Cardiac muscle cell (in vitro differentiated cells and primary cell): ENCODE measurements at regions not wholly inside any gene's neighbourhood (a gene's known extent, or its start where the extent isn't known, plus 50 kb on each side); places are given as distances from the start of the nearest gene placed in this dataset.

ENCODE experiments used
- DNase-seq, 2 donors: peaks; one replicate each; pipeline versions ENCODE4 v3.0.0 to v3.0.0-alpha.2; 2010 to 2017; ENCODE audit warnings: low read depth in 1 of 2, low spot score in 1 of 2
- H3K27ac ChIP-seq: fragments of 200-600 bp; sonication (generic); 2 replicates; pipeline ENCODE4 v1.5.1; 2016
- H3K27me3 ChIP-seq: fragments of 200-600 bp; sonication (generic); 2 replicates; pipeline ENCODE4 v1.6.0; 2016; ENCODE audit warnings: control low read depth
- H3K36me3 ChIP-seq: fragments of 200-600 bp; sonication (generic); 2 replicates; pipeline ENCODE4 v1.5.1; 2016; ENCODE audit warnings: control low read depth
- H3K4me1 ChIP-seq: fragments of 200-600 bp; sonication (generic); 2 replicates; pipeline ENCODE4 v1.8.1; 2017; ENCODE audit warnings: low read depth, mild to moderate bottlenecking, mixed run types
- H3K4me3 ChIP-seq: fragments of 200-600 bp; sonication (generic); 2 replicates; pipeline ENCODE4 v1.5.1; 2016; ENCODE audit warnings: mild to moderate bottlenecking
- H3K9me3 ChIP-seq: fragments of 200-600 bp; sonication (generic); 2 replicates; pipeline ENCODE4 v1.5.1; 2017; ENCODE audit warnings: low read depth, mild to moderate bottlenecking, control low read depth
- CTCF ChIP-seq: IDR thresholded peaks from 2 replicates; pipeline ENCODE4 v1.5.1; 2012; ENCODE audit warnings: low read depth, mild to moderate bottlenecking, low read length

GRCh38 chr19:29096896-29097295, 116.1 kb downstream of the UQCRFS1 start:
- H3K4me1 ChIP-seq = no peaks in the 10 kb centered on the region
- H3K27me3 ChIP-seq = no peaks in the 10 kb centered on the region
- H3K9me3 ChIP-seq = no peaks in the 10 kb centered on the region
- TF ChIP-seq CTCF = no peak
- H3K4me3 ChIP-seq = no peak overlapping the region
- DNase-seq = no peak
- H3K36me3 ChIP-seq = no peaks in the 10 kb centered on the region
- no peak overlapping the region for H3K27ac ChIP-seq

- no peak for DNase-seq
- TF ChIP-seq CTCF = no peak
- Histone ChIP-seq H3K4me3 (no peak overlapping the region), H3K4me1 (no peaks in the 10 kb centered on the region), H3K27ac (no peak overlapping the region), H3K36me3 (no peaks in the 10 kb centered on the region), H3K9me3 (no peaks in the 10 kb centered on the region), H3K27me3 (no peaks in the 10 kb centered on the region)
Observed at GRCh38 chr19:29093553-29093908, 119.4 kb downstream of the UQCRFS1 start.

DNA sequence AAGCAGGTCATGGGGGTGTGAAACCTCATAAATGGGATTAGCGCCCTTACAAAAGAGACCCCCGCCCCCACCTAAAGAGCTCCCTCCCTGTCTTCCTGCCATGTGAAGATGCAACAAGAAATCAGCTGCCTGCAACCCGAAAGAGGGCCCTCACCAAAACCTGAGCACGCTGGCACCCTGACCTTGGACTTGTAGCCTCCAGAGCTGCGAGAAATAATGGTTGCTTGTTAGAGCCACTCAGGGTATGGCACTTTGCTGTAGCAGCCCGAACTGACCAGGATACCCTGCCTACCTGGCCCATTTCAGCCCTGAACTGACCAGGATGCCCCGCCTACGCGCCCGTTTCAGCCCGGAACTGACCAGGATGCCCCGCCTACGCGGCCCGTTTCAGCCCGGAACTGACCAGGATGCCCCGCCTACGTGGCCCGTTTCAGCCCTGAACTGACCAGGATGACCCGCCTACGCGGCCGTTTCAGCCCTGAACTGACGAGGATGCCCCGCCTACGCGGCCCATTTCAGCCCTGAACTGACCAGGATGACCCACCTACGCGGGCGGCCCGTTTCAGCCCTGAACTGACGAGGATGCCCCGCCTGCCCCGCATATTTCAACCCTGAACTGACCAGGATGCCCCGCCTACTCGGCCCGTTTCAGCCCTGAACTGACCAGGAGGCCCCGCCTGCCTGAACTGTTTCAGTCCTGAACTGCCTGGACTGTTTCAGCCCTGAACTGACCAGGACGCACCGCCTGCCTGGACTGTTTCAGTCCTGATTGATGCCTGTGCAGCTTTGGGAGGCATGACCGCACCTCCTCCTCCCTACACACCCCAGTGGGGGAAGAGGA, 120.0 kb downstream of the UQCRFS1 start:
- TF ChIP-seq CTCF = no peak
- no peaks in the 10 kb centered on the region for H3K27me3 ChIP-seq
- DNase-seq = no peak
- no peaks in the 10 kb centered on the region for H3K4me1 ChIP-seq
- H3K36me3 ChIP-seq = no peaks in the 10 kb centered on the region
- H3K9me3 ChIP-seq = no peaks in the 10 kb centered on the region
- no peak overlapping the region for H3K4me3 ChIP-seq
- no peak overlapping the region for H3K27ac ChIP-seq

- TF ChIP-seq CTCF = no peak
- Histone ChIP-seq H3K4me1 (no peaks in the 10 kb centered on the region), H3K4me3 (no peak overlapping the region), H3K36me3 (no peaks in the 10 kb centered on the region), H3K27me3 (no peaks in the 10 kb centered on the region), H3K9me3 (no peaks in the 10 kb centered on the region), H3K27ac (no peak overlapping the region)
- DNase-seq = no peak
Observed at GRCh38 chr19:29090783-29091526, 122.0 kb downstream of the UQCRFS1 start.

DNA sequence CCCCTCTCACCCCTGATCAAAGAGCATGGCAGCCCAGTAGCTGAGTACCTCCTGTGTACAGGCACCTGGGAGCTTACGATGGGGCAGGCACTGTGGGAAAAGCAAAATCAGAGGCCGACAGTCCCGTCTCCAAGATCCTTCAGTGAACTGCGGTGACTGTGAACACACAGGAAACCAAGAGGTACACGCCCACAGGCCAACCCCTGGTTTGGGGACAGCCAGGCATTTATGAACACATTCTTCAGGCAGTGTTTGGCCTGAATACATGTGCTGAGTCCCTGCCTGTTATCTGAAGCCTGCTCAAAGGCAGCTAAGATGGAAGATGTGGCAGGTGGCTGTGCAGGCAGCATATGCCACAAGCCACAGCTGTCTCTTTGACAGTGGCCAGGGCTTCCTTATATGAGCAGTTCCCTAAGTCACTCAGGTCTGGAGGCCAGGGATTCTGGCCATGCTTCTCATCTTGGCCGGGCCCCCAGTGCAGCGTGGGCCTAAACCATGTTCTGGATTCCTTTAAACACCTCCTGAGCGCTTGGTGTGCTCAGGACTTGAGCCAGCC, 123.6 kb downstream of the UQCRFS1 start:
- Histone ChIP-seq H3K4me1 (no peaks in the 10 kb centered on the region), H3K27ac (no peak overlapping the region), H3K9me3 (no peaks in the 10 kb centered on the region), H3K4me3 (no peak overlapping the region), H3K36me3 (no peaks in the 10 kb centered on the region), H3K27me3 (no peaks in the 10 kb centered on the region)
- DNase-seq = no peak
- no peak for TF ChIP-seq CTCF
